H1 (cell line): ENCODE measurements at regions not wholly inside any gene's neighbourhood (a gene's known extent, or its start where the extent isn't known, plus 50 kb on each side); places are given as distances from the start of the nearest gene placed in this dataset.

ENCODE experiments used
- EGR1 ChIP-seq: IDR thresholded peaks from 2 replicates; pipeline ENCODE4 v1.6.1; 2011; ENCODE audit warnings: low read depth, low read length, borderline replicate concordance
- EP300 ChIP-seq, 2 experiments: IDR thresholded peaks; 1 replicate in 1 of 2; 2 replicates in 1 of 2; pipeline ENCODE4 v1.6.1; 2011 to 2012; ENCODE audit warnings: low read depth in 2 of 2, low read length in 2 of 2, mild to moderate bottlenecking in 2 of 2, borderline replicate concordance in 1 of 2, inconsistent platforms in 1 of 2, moderate library complexity in 1 of 2
- HDAC6 ChIP-seq: IDR thresholded peaks from one replicate; pipeline ENCODE4 v1.7.1; 2012; ENCODE audit warnings: low read depth, mild to moderate bottlenecking, inconsistent platforms, low read length, moderate library complexity
- RBBP5 ChIP-seq: IDR thresholded peaks from 2 replicates; pipeline ENCODE4 v1.7.1; 2012; ENCODE audit warnings: low read depth, mild to moderate bottlenecking, inconsistent platforms, low read length, moderate library complexity, borderline replicate concordance
- SP4 ChIP-seq: IDR thresholded peaks from 2 replicates; pipeline ENCODE4 v1.6.1; 2012; ENCODE audit warnings: low read length, inconsistent platforms
- TAF7 ChIP-seq: optimal IDR thresholded peaks from 2 replicates; pipeline ENCODE3; 2011; ENCODE audit warnings: low read depth, mild to moderate bottlenecking, inconsistent platforms, low read length, moderate library complexity, borderline replicate concordance

GRCh38 chr16:5653789-5654188 lies 556.2 kb upstream of the EEF2KMT start (continued):
- TF ChIP-seq TAF7 = no peak
- TF ChIP-seq RBBP5 = no peak
- no peak for TF ChIP-seq HDAC6
- TF ChIP-seq EGR1 = no peak
- TF ChIP-seq EP300 (IDR thresholded peaks at IDR 0.05; ENCODE audit: borderline replicate concordance in 1 of 2, low read depth in 2 of 2, low read length in 2 of 2) = no peak
- TF ChIP-seq SP4 = no peak
